Nephron (organoid): ENCODE measurements at regions not wholly inside any gene's neighbourhood (a gene's known extent, or its start where the extent isn't known, plus 50 kb on each side); places are given as distances from the start of the nearest gene placed in this dataset.

ENCODE experiments used
- H3K27ac Mint-ChIP-seq, 3 experiments: 2 replicates each; pipeline ENCODE4 v1.8.0; 2020; ENCODE audit warnings: mixed read lengths in 3 of 3, mild to moderate bottlenecking in 2 of 3, moderate library complexity in 1 of 3
- H3K27me3 Mint-ChIP-seq: 2 replicates; pipeline ENCODE4 v1.8.0; 2021; ENCODE audit warnings: low read depth, mild to moderate bottlenecking, moderate library complexity, mixed read lengths
- H3K36me3 Mint-ChIP-seq: 2 replicates; pipeline ENCODE4 v1.8.0; 2020; ENCODE audit warnings: low read depth, mixed read lengths
- H3K4me1 Mint-ChIP-seq: 2 replicates; pipeline ENCODE4 v1.8.0; 2020; ENCODE audit warnings: mixed read lengths
- H3K4me3 Mint-ChIP-seq, 3 experiments: 2 replicates each; pipeline ENCODE4 v1.8.0; 2020; ENCODE audit warnings: mild to moderate bottlenecking in 3 of 3, mixed read lengths in 3 of 3, moderate library complexity in 2 of 3
- H3K9me3 Mint-ChIP-seq: 2 replicates; pipeline ENCODE4 v1.8.0; 2020; ENCODE audit warnings: mixed read lengths
- TF ChIP-seq, protein P1 (sequence below), 3 experiments: fragments of 200-600 bp; sonication (generic); IDR thresholded peaks; one replicate each; pipeline ENCODE4 v1.5.0; 2021; ENCODE audit warnings: antibody characterized with exemption in 3 of 3; ENCODE audit not compliant: unreplicated experiment in 3 of 3

- TF ChIP-seq, protein P1, sequence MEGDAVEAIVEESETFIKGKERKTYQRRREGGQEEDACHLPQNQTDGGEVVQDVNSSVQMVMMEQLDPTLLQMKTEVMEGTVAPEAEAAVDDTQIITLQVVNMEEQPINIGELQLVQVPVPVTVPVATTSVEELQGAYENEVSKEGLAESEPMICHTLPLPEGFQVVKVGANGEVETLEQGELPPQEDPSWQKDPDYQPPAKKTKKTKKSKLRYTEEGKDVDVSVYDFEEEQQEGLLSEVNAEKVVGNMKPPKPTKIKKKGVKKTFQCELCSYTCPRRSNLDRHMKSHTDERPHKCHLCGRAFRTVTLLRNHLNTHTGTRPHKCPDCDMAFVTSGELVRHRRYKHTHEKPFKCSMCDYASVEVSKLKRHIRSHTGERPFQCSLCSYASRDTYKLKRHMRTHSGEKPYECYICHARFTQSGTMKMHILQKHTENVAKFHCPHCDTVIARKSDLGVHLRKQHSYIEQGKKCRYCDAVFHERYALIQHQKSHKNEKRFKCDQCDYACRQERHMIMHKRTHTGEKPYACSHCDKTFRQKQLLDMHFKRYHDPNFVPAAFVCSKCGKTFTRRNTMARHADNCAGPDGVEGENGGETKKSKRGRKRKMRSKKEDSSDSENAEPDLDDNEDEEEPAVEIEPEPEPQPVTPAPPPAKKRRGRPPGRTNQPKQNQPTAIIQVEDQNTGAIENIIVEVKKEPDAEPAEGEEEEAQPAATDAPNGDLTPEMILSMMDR (IDR thresholded peaks at IDR 0.05; ENCODE audit: unreplicated experiment in 3 of 3) = no peak
- peaks cover 60% of the 10 kb centered on the region for H3K27me3 Mint-ChIP-seq
- H3K27ac Mint-ChIP-seq = no peak overlapping the region
- H3K9me3 Mint-ChIP-seq = no peaks in the 10 kb centered on the region
- H3K4me3 Mint-ChIP-seq = no peak overlapping the region
- H3K4me1 Mint-ChIP-seq = peaks cover 23% of the 10 kb centered on the region
- H3K36me3 Mint-ChIP-seq = no peaks in the 10 kb centered on the region
These were observed 50.2 kb upstream of the LRP8 start for GRCh38 chr1:53378061-53378460.

GRCh38 chr1:53378932-53379661, 51.2 kb upstream of the LRP8 start:
- Mint-ChIP-seq H3K4me3 (no peak overlapping the region), H3K36me3 (no peaks in the 10 kb centered on the region), H3K27me3 (peaks cover 55% of the 10 kb centered on the region), H3K9me3 (no peaks in the 10 kb centered on the region), H3K4me1 (peaks cover 23% of the 10 kb centered on the region), H3K27ac (peak overlapping the region in 1 of 3 experiments; percentile 20)
- TF ChIP-seq, protein P1 (IDR thresholded peaks at IDR 0.05; ENCODE audit: unreplicated experiment in 3 of 3) = no peak

- H3K4me1 Mint-ChIP-seq = peaks cover 23% of the 10 kb centered on the region
- no peaks in the 10 kb centered on the region for H3K9me3 Mint-ChIP-seq
- no peak overlapping the region for H3K4me3 Mint-ChIP-seq
- no peaks in the 10 kb centered on the region for H3K36me3 Mint-ChIP-seq
- TF ChIP-seq, protein P1 (IDR thresholded peaks at IDR 0.05; ENCODE audit: unreplicated experiment in 3 of 3) = no peak
- no peak overlapping the region for H3K27ac Mint-ChIP-seq
- peaks cover 60% of the 10 kb centered on the region for H3K27me3 Mint-ChIP-seq
These were observed 51.8 kb upstream of the LRP8 start for GRCh38 chr1:53379662-53380002.

- no peaks in the 10 kb centered on the region for H3K9me3 Mint-ChIP-seq
- H3K27me3 Mint-ChIP-seq = peaks cover 67% of the 10 kb centered on the region
- H3K27ac Mint-ChIP-seq = no peak overlapping the region
- no peaks in the 10 kb centered on the region for H3K36me3 Mint-ChIP-seq
- TF ChIP-seq, protein P1 (IDR thresholded peaks at IDR 0.05; ENCODE audit: unreplicated experiment in 3 of 3) = no peak
- no peak overlapping the region for H3K4me3 Mint-ChIP-seq
- H3K4me1 Mint-ChIP-seq = peaks cover 19% of the 10 kb centered on the region
These were observed 52.4 kb upstream of the LRP8 start for GRCh38 chr1:53380296-53380695.

GRCh38 chr1:53381790-53382401, 54.0 kb upstream of the LRP8 start:
- Mint-ChIP-seq H3K4me3 (no peak overlapping the region), H3K9me3 (peaks cover 5% of the 10 kb centered on the region), H3K36me3 (no peaks in the 10 kb centered on the region), H3K27ac (no peak overlapping the region), H3K27me3 (peaks cover 59% of the 10 kb centered on the region), H3K4me1 (peaks cover 20% of the 10 kb centered on the region)
- TF ChIP-seq, protein P1 (IDR thresholded peaks at IDR 0.05; ENCODE audit: unreplicated experiment in 3 of 3) = no peak
